HEK293 (cell line): ENCODE measurements at regions not wholly inside any gene's neighbourhood (a gene's known extent, or its start where the extent isn't known, plus 50 kb on each side); places are given as distances from the start of the nearest gene placed in this dataset.

ENCODE experiments used
- CTCF ChIA-PET: fragments of 350-600 bp; formaldehyde crosslinking; extraction: SDS; loops from one replicate; lab custom pipeline; 2021; ENCODE audit warnings: antibody characterized with exemption; lab: Yijun Ruan, JAX
- POLR2A ChIA-PET: fragments of 300-600 bp; formaldehyde crosslinking; extraction: SDS; loops from one replicate; lab custom pipeline; 2020; ENCODE audit warnings: antibody characterized with exemption, inconsistent platforms; lab: Yijun Ruan, JAX
- H3K27ac ChIP-seq: fragments of 200-500 bp; sonication (Bioruptor generic); 2 replicates; pipeline ENCODE4 v1.5.1; 2014; ENCODE audit warnings: low read depth, low read length, control low read depth, inconsistent platforms; ENCODE audit errors: extremely low read depth
- H3K36me3 ChIP-seq, 2 experiments: fragments of 200-500 bp in 1 of 2; sonication (Bioruptor generic) in 1 of 2; 1 replicate in 1 of 2; 2 replicates in 1 of 2; pipeline ENCODE4 v1.5.1; 2014 to 2017; ENCODE audit warnings: inconsistent platforms in 2 of 2, low read length in 2 of 2; ENCODE audit not compliant: control insufficient read depth in 2 of 2, insufficient read depth in 1 of 2
- H3K4me1 ChIP-seq: fragments of 200-500 bp; sonication (Bioruptor generic); 2 replicates; pipeline ENCODE4 v1.5.1; 2014; ENCODE audit warnings: mild to moderate bottlenecking, low read length, inconsistent platforms; ENCODE audit not compliant: control insufficient read depth, insufficient read depth
- H3K4me3 ChIP-seq: 2 replicates; pipeline ENCODE4 v1.5.1; 2011; ENCODE audit warnings: low read depth, mild to moderate bottlenecking, control low read depth, low read length, moderate library complexity
- H3K9me3 ChIP-seq: fragments of 200-500 bp; sonication (Bioruptor generic); 2 replicates; pipeline ENCODE4 v1.5.1; 2014; ENCODE audit warnings: low read depth, low read length, inconsistent platforms; ENCODE audit not compliant: control insufficient read depth, insufficient read depth
- BCL11A ChIP-seq: fragments of 450-650 bp; formaldehyde crosslinking; IDR thresholded peaks from 2 replicates; pipeline ENCODE4 v1.5.1; 2016; ENCODE audit warnings: low read depth, missing biosample characterization, missing genetic modification characterization
- EGR2 ChIP-seq: fragments of 450-650 bp; formaldehyde crosslinking; IDR thresholded peaks from 2 replicates; pipeline ENCODE4 v1.5.1; 2016; ENCODE audit warnings: low read depth, missing biosample characterization, missing genetic modification characterization
- KLF16 ChIP-seq: fragments of 450-650 bp; formaldehyde crosslinking; IDR thresholded peaks from 2 replicates; pipeline ENCODE4 v1.5.1; 2017; ENCODE audit warnings: missing biosample characterization, missing genetic modification characterization
- KLF7 ChIP-seq: fragments of 450-650 bp; formaldehyde crosslinking; IDR thresholded peaks from 2 replicates; pipeline ENCODE4 v1.5.1; 2016; ENCODE audit warnings: missing biosample characterization, missing genetic modification characterization, borderline replicate concordance
- OSR2 ChIP-seq: fragments of 450-650 bp; formaldehyde crosslinking; IDR thresholded peaks from 2 replicates; pipeline ENCODE4 v1.5.1; 2016; ENCODE audit warnings: missing biosample characterization, missing genetic modification characterization
- RBAK ChIP-seq: fragments of 450-650 bp; formaldehyde crosslinking; IDR thresholded peaks from 2 replicates; pipeline ENCODE4 v1.5.1; 2016; ENCODE audit warnings: missing biosample characterization, missing genetic modification characterization
- SP3 ChIP-seq: fragments of 450-650 bp; formaldehyde crosslinking; IDR thresholded peaks from 2 replicates; pipeline ENCODE4 v1.5.1; 2016; ENCODE audit warnings: missing biosample characterization, missing genetic modification characterization
- ZBTB10 ChIP-seq: fragments of 450-650 bp; formaldehyde crosslinking; IDR thresholded peaks from 2 replicates; pipeline ENCODE4 v1.5.1; 2016; ENCODE audit warnings: missing biosample characterization, missing genetic modification characterization
- ZBTB6 ChIP-seq: fragments of 450-650 bp; formaldehyde crosslinking; IDR thresholded peaks from 2 replicates; pipeline ENCODE4 v1.5.1; 2017; ENCODE audit warnings: missing biosample characterization, missing genetic modification characterization
- ZBTB8A ChIP-seq: fragments of 450-650 bp; formaldehyde crosslinking; IDR thresholded peaks from 2 replicates; pipeline ENCODE4 v1.5.1; 2016; ENCODE audit warnings: missing biosample characterization, missing genetic modification characterization
- ZFP69B ChIP-seq: fragments of 450-650 bp; formaldehyde crosslinking; IDR thresholded peaks from 2 replicates; pipeline ENCODE4 v1.5.1; 2016; ENCODE audit warnings: missing biosample characterization, missing genetic modification characterization
- ZNF121 ChIP-seq: fragments of 450-650 bp; formaldehyde crosslinking; IDR thresholded peaks from 2 replicates; pipeline ENCODE4 v1.5.1; 2016; ENCODE audit warnings: missing biosample characterization, missing genetic modification characterization
- ZNF280D ChIP-seq: fragments of 450-650 bp; formaldehyde crosslinking; IDR thresholded peaks from 2 replicates; pipeline ENCODE4 v1.5.1; 2016; ENCODE audit warnings: missing biosample characterization, missing genetic modification characterization
- ZNF292 ChIP-seq: fragments of 450-650 bp; formaldehyde crosslinking; IDR thresholded peaks from 2 replicates; pipeline ENCODE4 v1.5.1; 2016; ENCODE audit warnings: low read depth, missing biosample characterization, missing genetic modification characterization, borderline replicate concordance
- ZNF404 ChIP-seq: fragments of 450-650 bp; formaldehyde crosslinking; IDR thresholded peaks from 2 replicates; pipeline ENCODE4 v1.5.1; 2017; ENCODE audit warnings: missing biosample characterization, missing genetic modification characterization
- ZNF423 ChIP-seq: fragments of 450-650 bp; formaldehyde crosslinking; IDR thresholded peaks from 2 replicates; pipeline ENCODE4 v1.5.1; 2016; ENCODE audit warnings: missing biosample characterization, missing genetic modification characterization
- ZNF48 ChIP-seq: fragments of 450-650 bp; formaldehyde crosslinking; IDR thresholded peaks from 2 replicates; pipeline ENCODE4 v1.5.1; 2016; ENCODE audit warnings: missing biosample characterization, missing genetic modification characterization
- ZNF621 ChIP-seq: fragments of 450-650 bp; formaldehyde crosslinking; IDR thresholded peaks from 2 replicates; pipeline ENCODE4 v1.5.1; 2017; ENCODE audit warnings: missing biosample characterization, missing genetic modification characterization
- ZSCAN4 ChIP-seq: fragments of 450-650 bp; formaldehyde crosslinking; IDR thresholded peaks from 2 replicates; pipeline ENCODE4 v1.5.1; 2017; ENCODE audit warnings: missing biosample characterization, missing genetic modification characterization
- ZSCAN5A ChIP-seq: fragments of 450-650 bp; formaldehyde crosslinking; IDR thresholded peaks from 2 replicates; pipeline ENCODE4 v1.5.1; 2016; ENCODE audit warnings: missing biosample characterization, missing genetic modification characterization

- CTCF ChIA-PET, result no interaction called here
- H3K4me1 ChIP-seq, result no peaks in the 10 kb centered on the region
- H3K9me3 ChIP-seq, result no peaks in the 10 kb centered on the region
- TF ChIP-seq ZSCAN5A, result no peak
- no peak for TF ChIP-seq ZBTB6 (tag by site-specific recombination)
- TF ChIP-seq ZNF292 (tag by site-specific recombination), result no peak
- no peak overlapping the region for H3K4me3 ChIP-seq
- H3K36me3 ChIP-seq, result no peaks in the 10 kb centered on the region
- POLR2A ChIA-PET, result no interaction called here
- no peak overlapping the region for H3K27ac ChIP-seq
These were observed 380.2 kb upstream of the NDST3 start for GRCh38 chr4:117654079-117654478.

- Histone ChIP-seq H3K4me3 (no peak overlapping the region), H3K9me3 (no peaks in the 10 kb centered on the region)
- no peak for TF ChIP-seq BCL11A (tag by site-specific recombination)
- no peak for TF ChIP-seq ZBTB8A
- TF ChIP-seq ZNF121 (tag by site-specific recombination), result no peak
- TF ChIP-seq ZNF48 (tag by site-specific recombination), result no peak
- TF ChIP-seq ZNF280D, result no peak
- no peak for TF ChIP-seq OSR2 (tag by site-specific recombination)
- no peak for TF ChIP-seq ZBTB10 (tag by site-specific recombination)
- no peak for TF ChIP-seq ZFP69B
- no peak for TF ChIP-seq EGR2 (tag by site-specific recombination)
- no peak for TF ChIP-seq KLF16 (tag by site-specific recombination)
- no peak for TF ChIP-seq SP3 (tag by site-specific recombination)
- no peak for TF ChIP-seq ZNF423 (tag by site-specific recombination)
- TF ChIP-seq ZSCAN4, result no peak
- no peak for TF ChIP-seq ZNF404
- no peak for TF ChIP-seq ZNF621
- TF ChIP-seq KLF7 (tag by site-specific recombination), result no peak
- no peak for TF ChIP-seq RBAK (tag by site-specific recombination)
- TF ChIP-seq, all 188 proteins: peak for 0
- ChIA-PET CTCF (no interaction called here), POLR2A (no interaction called here)
- Histone ChIP-seq H3K27ac (no peak overlapping the region), H3K36me3 (no peaks in the 10 kb centered on the region), H3K4me1 (no peaks in the 10 kb centered on the region)
These were observed 373.6 kb upstream of the NDST3 start for GRCh38 chr4:117660668-117661067.
